MG63 (cell line): ENCODE measurements at regions not wholly inside any gene's neighbourhood (a gene's known extent, or its start where the extent isn't known, plus 50 kb on each side); places are given as distances from the start of the nearest gene placed in this dataset.
A peak's percentile ranks its signal among the peaks of the same experiment; 100 is the strongest.
"Not testable (repeated sequence)": the region's sequence is repeated elsewhere in the genome, so short reads cannot be mapped to it uniquely, and the experiment has no call there.

Experiments
- DNase-seq: peaks from one replicate; pipeline ENCODE4 v3.0.0-alpha.2; 2020
- H3K27me3 ChIP-seq: fragments of 250-450 bp; sonication (Bioruptor Pico); 2 replicates; pipeline ENCODE4 v1.5.1; 2020; ENCODE audit warnings: mild to moderate bottlenecking, moderate library complexity
- H3K36me3 ChIP-seq: fragments of 250-450 bp; sonication (Bioruptor Pico); 2 replicates; pipeline ENCODE4 v1.5.1; 2020; ENCODE audit warnings: mild to moderate bottlenecking, moderate library complexity
- H3K4me3 ChIP-seq: fragments of 250-450 bp; sonication (Bioruptor Pico); 2 replicates; pipeline ENCODE4 v1.5.1; 2020; ENCODE audit warnings: mild to moderate bottlenecking, moderate library complexity
- H3K9me3 ChIP-seq: fragments of 250-450 bp; sonication (Bioruptor Pico); 2 replicates; pipeline ENCODE4 v1.5.1; 2020; ENCODE audit warnings: mild to moderate bottlenecking, moderate library complexity

GRCh38 chr5:51684794-51685355 lies 301.6 kb downstream of the ISL1 start:
- H3K9me3 ChIP-seq, result no peaks in the 10 kb centered on the region
- H3K4me3 ChIP-seq, result no peak overlapping the region
- DNase-seq, result no peak
- H3K36me3 ChIP-seq, result no peaks in the 10 kb centered on the region
- no peaks in the 10 kb centered on the region for H3K27me3 ChIP-seq

DNA sequence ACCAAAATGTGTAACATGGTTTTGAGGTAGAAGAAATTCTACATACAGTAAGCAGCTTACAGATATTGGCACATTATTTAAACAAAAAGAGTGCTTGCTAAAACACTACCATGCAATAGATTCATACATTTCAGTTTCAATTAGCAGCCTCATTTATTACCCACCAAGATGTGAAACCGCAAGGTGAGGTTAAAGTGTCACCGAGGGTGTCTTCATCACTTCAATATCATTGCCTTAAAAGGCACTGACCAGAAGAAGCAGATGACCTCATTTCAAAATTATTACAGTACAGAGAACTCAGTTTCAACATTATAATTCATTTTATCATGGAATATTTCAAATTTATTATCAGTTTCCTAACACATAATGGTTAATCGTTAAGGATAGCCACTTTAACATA lies 302.2 kb downstream of the ISL1 start:
- Histone ChIP-seq H3K4me3 (no peak overlapping the region), H3K9me3 (no peaks in the 10 kb centered on the region), H3K36me3 (no peaks in the 10 kb centered on the region), H3K27me3 (no peaks in the 10 kb centered on the region)
- no peak for DNase-seq

GRCh38 chr5:51686622-51687021 lies 303.4 kb downstream of the ISL1 start:
- H3K4me3 ChIP-seq, result no peak overlapping the region
- H3K9me3 ChIP-seq, result no peaks in the 10 kb centered on the region
- DNase-seq, result no peak
- no peaks in the 10 kb centered on the region for H3K27me3 ChIP-seq
- no peaks in the 10 kb centered on the region for H3K36me3 ChIP-seq

DNA sequence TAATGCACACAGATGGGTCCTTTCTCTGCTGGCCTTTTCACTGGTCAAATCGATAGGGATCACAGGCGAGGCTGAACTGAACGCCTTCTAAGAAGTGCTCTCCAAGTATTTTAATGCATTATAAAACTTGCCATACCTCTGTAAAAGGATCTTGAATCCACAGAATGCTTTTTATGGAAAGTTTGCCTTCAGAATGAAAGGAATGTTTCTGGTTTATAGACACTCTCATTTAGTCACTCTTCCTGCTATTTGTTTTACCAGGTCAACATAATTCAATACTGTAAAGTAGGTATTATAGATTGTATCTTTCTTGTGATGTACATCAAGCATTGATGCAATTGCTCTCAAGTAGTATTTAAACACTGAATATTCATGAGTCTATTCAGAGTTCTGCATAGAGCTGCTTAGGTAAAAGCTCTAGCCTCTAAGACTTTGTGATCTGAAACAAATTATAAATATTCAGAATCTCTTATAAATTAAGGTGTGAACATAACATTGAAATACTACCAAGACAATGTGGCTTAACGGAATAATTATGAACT lies 308.4 kb downstream of the ISL1 start:
- no peaks in the 10 kb centered on the region for H3K27me3 ChIP-seq
- no peak overlapping the region for H3K4me3 ChIP-seq
- H3K9me3 ChIP-seq, result peaks cover 4% of the 10 kb centered on the region; the same call in 1 of the 2 replicates
- DNase-seq, result no peak
- H3K36me3 ChIP-seq, result no peaks in the 10 kb centered on the region

GRCh38 chr5:51694826-51695225 lies 311.6 kb downstream of the ISL1 start:
- H3K27me3 ChIP-seq, result no peaks in the 10 kb centered on the region
- peaks cover 4% of the 10 kb centered on the region; the same call in 1 of the 2 replicates for H3K9me3 ChIP-seq
- no peak for DNase-seq
- H3K36me3 ChIP-seq, result no peaks in the 10 kb centered on the region
- no peak overlapping the region for H3K4me3 ChIP-seq

DNA sequence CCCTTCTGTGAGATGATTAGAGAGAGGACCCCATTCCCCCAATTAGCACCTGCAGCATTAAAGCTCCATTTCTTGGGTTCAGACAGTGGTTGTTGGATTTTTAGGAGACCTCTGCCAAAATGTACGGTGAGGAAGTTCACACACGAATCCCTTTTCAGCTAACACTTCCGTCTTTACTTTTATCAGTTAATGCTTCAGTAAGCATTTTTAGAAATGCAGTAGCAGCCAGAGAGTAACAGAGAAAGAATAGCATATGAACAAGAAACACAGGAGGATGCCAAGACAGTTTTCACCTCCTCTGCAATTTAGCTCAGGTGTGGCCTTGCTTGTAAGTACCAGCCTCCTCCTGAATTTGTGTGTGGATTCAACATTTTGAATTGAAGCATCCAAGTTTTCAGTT lies 312.9 kb downstream of the ISL1 start:
- H3K36me3 ChIP-seq, result no peaks in the 10 kb centered on the region
- H3K27me3 ChIP-seq, result no peaks in the 10 kb centered on the region
- DNase-seq, result no peak
- H3K4me3 ChIP-seq, result no peak overlapping the region
- H3K9me3 ChIP-seq, result peaks cover 4% of the 10 kb centered on the region; the same call in 1 of the 2 replicates

GRCh38 chr5:51702046-51702445 lies 318.8 kb downstream of the ISL1 start:
- not testable (repeated sequence) for DNase-seq, H3K27me3 ChIP-seq, H3K36me3 ChIP-seq, H3K9me3 ChIP-seq, H3K4me3 ChIP-seq

DNA sequence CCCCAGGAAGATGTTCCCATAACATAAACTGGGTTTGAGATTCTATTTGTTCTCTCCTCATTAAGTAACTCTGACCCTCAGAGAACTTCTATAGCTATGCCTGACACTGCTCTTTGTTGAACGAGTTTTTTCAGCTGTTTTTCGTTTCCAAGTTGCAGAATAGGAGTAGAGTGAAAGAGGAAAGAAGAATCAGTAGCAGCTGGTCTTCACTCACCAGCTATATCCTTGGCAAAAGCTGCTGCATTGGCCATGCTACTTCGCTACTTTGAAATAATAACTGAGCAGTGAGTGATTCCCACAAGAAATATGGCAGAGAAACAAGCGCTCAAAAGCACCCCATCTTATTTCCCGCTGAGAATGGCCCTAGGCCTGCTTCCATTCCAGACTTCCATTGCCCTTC lies 329.0 kb downstream of the ISL1 start:
- no peaks in the 10 kb centered on the region for H3K27me3 ChIP-seq
- H3K36me3 ChIP-seq, result no peaks in the 10 kb centered on the region
- H3K9me3 ChIP-seq, result no peaks in the 10 kb centered on the region
- DNase-seq, result no peak
- no peak overlapping the region for H3K4me3 ChIP-seq

DNA sequence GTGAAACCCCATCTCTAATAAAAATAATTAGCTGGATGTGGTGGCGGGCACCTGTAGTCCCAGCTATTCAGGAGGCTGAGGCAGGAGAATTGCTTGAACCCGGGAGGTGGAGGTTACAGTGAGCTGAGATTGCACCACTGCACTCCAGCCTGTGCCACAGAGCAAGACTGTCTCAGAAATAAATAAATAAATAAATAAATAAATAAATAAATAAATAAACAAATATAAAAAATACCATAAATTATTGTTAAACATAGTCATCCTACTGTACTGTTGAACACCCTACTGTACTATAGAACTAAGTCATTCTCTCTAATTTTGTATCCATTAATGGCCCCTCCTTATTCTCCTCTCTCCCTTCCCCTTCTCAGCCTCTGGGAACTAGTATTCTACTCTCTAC lies 332.2 kb downstream of the ISL1 start:
- H3K9me3 ChIP-seq, H3K27me3 ChIP-seq, DNase-seq, H3K36me3 ChIP-seq, H3K4me3 ChIP-seq: not testable (repeated sequence)

- Histone ChIP-seq H3K27me3 (no peaks in the 10 kb centered on the region), H3K9me3 (no peaks in the 10 kb centered on the region), H3K36me3 (no peaks in the 10 kb centered on the region), H3K4me3 (no peak overlapping the region)
- DNase-seq, result no peak
These were observed 348.3 kb downstream of the ISL1 start for GRCh38 chr5:51731421-51732029.

GRCh38 chr5:51732304-51732703 lies 349.1 kb downstream of the ISL1 start:
- no peaks in the 10 kb centered on the region for H3K27me3 ChIP-seq
- no peak for DNase-seq
- H3K9me3 ChIP-seq, result no peaks in the 10 kb centered on the region
- H3K4me3 ChIP-seq, result no peak overlapping the region
- H3K36me3 ChIP-seq, result no peaks in the 10 kb centered on the region

DNA sequence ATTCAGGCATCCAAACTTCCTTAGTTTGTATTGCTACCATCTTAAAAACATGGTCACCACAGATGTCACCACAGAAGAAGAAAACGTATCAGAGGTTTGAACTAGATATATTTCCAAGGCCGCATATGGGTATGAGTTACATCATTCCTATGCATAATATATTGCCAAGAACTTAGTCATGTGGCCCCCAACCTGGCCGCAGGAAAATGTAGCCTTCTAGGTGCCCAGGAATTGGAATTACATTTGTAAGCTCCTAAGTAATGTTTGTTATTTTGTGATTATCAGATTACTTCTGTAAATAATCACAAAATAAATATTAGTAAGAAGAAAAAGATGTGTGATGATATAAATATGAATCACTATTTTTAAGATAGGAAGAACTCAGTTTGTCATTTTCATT lies 351.4 kb downstream of the ISL1 start:
- Histone ChIP-seq H3K4me3 (no peak overlapping the region), H3K27me3 (no peaks in the 10 kb centered on the region), H3K36me3 (no peaks in the 10 kb centered on the region), H3K9me3 (no peaks in the 10 kb centered on the region)
- peak; percentile 4 for DNase-seq

- H3K36me3 ChIP-seq, result no peaks in the 10 kb centered on the region
- H3K9me3 ChIP-seq, result no peaks in the 10 kb centered on the region
- no peaks in the 10 kb centered on the region for H3K27me3 ChIP-seq
- H3K4me3 ChIP-seq, result no peak overlapping the region
- no peak for DNase-seq
These were observed 362.8 kb downstream of the ISL1 start for GRCh38 chr5:51746023-51746422.

DNA sequence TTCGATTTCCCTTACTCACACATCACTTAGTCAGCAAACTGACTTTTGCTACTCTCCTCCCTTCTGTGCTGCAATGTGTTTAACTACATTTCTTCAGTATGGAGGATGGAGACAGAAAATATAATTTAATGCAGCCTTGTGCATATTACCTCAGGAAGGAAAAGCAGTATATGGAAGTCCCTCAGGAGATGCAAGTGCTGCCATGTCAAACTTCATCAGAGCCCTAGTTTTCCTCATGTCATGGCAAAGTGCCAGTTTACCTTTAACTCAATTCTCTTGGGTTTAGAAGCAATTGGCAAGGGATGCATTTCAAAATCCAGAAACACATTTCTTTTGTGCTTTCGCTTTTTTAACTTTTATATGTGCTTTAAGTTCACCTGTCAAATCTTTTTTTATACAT lies 365.4 kb downstream of the ISL1 start:
- H3K36me3 ChIP-seq, result no peaks in the 10 kb centered on the region
- H3K4me3 ChIP-seq, result no peak overlapping the region
- DNase-seq, result no peak
- H3K9me3 ChIP-seq, result no peaks in the 10 kb centered on the region
- no peaks in the 10 kb centered on the region for H3K27me3 ChIP-seq
